PC-9 (cell line): ENCODE measurements at regions not wholly inside any gene's neighbourhood (a gene's known extent, or its start where the extent isn't known, plus 50 kb on each side); places are given as distances from the start of the nearest gene placed in this dataset.
"Not testable (repeated sequence)": the region's sequence is repeated elsewhere in the genome, so short reads cannot be mapped to it uniquely, and the experiment has no call there.

Source experiments
- EZH2 ChIP-seq: fragments of 200-600 bp; sonication (generic); IDR thresholded peaks from 2 replicates; pipeline ENCODE4 v1.8.0; 2017; ENCODE audit warnings: antibody characterized with exemption, low read depth
- TF ChIP-seq, protein P1 (sequence below): fragments of 200-600 bp; sonication (generic); conservative IDR thresholded peaks from 2 replicates; pipeline ENCODE4 v1.6.1; 2017; ENCODE audit warnings: mixed run types, antibody characterized with exemption, mild to moderate bottlenecking, moderate library complexity

DNA sequence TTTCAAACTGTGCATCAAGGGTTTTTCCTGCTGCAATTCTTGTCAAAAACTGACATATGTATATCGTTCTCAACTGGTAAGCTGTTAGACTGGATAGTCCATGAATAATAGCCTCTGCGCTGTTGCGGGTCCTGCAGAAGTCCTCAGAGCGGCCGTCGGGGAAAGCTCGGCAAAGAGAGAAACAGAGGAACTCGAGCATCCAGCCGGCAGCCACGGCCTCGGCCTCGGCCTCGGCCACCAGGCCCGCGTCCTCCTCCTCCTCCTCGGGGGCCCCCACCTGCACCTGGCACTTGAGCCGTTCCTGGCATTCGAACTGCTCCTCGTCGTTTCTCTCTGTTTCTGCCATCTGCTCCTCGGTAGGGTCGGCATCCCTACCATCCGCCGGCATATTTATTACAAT is 165.0 kb downstream of the POTEC start:
- TF ChIP-seq, protein P1, sequence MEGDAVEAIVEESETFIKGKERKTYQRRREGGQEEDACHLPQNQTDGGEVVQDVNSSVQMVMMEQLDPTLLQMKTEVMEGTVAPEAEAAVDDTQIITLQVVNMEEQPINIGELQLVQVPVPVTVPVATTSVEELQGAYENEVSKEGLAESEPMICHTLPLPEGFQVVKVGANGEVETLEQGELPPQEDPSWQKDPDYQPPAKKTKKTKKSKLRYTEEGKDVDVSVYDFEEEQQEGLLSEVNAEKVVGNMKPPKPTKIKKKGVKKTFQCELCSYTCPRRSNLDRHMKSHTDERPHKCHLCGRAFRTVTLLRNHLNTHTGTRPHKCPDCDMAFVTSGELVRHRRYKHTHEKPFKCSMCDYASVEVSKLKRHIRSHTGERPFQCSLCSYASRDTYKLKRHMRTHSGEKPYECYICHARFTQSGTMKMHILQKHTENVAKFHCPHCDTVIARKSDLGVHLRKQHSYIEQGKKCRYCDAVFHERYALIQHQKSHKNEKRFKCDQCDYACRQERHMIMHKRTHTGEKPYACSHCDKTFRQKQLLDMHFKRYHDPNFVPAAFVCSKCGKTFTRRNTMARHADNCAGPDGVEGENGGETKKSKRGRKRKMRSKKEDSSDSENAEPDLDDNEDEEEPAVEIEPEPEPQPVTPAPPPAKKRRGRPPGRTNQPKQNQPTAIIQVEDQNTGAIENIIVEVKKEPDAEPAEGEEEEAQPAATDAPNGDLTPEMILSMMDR = not testable (repeated sequence)
- not testable (repeated sequence) for TF ChIP-seq EZH2
